SK-N-SH (cell line): ENCODE measurements at regions not wholly inside any gene's neighbourhood (a gene's known extent, or its start where the extent isn't known, plus 50 kb on each side); places are given as distances from the start of the nearest gene placed in this dataset.

Experiments
- CTCF ChIA-PET: fragments of 300-600, 350-600 bp; formaldehyde crosslinking; extraction: SDS; loops from one replicate; lab custom pipeline; 2021; lab: Yijun Ruan, JAX
- POLR2A ChIA-PET: fragments of 350-600 bp; sonication (Branson Sonifier 250); formaldehyde crosslinking; extraction: SDS; loops from one replicate; lab custom pipeline; 2020; ENCODE audit warnings: antibody characterized with exemption, inconsistent platforms; lab: Yijun Ruan, JAX
- DNase-seq: peaks from one replicate; pipeline ENCODE4 v3.0.0; 2012
- H2AFZ ChIP-seq: fragments of 200-600 bp; sonication (generic); 2 replicates; pipeline ENCODE4 v1.8.1; 2016; ENCODE audit warnings: antibody characterized with exemption, mild to moderate bottlenecking, low read depth
- H3F3A ChIP-seq: fragments of 200-600 bp; sonication (generic); replicated peaks from 2 replicates; pipeline ENCODE3; 2016; ENCODE audit warnings: antibody characterized with exemption, mild to moderate bottlenecking; ENCODE audit not compliant: insufficient read depth
- H3K27ac ChIP-seq, 2 experiments: fragments of 200-500 bp in 1 of 2; fragments of 200-600 bp in 1 of 2; sonication (Bioruptor generic) in 1 of 2; sonication (generic), shearing (Covaris generic) in 1 of 2; 2 replicates each; pipeline versions ENCODE4 v1.5.1 to v1.6.1; 2014 to 2016; ENCODE audit warnings: low read depth in 2 of 2, inconsistent platforms in 1 of 2, low read length in 1 of 2, mild to moderate bottlenecking in 1 of 2, mixed read lengths in 1 of 2
- H3K27me3 ChIP-seq: fragments of 200-600 bp; sonication (generic), shearing (Covaris generic); 2 replicates; pipeline ENCODE4 v1.6.1; 2016; ENCODE audit warnings: mixed run types; ENCODE audit not compliant: insufficient read depth
- H3K36me3 ChIP-seq, 2 experiments: fragments of 200-500 bp in 1 of 2; fragments of 200-600 bp in 1 of 2; sonication (Bioruptor generic) in 1 of 2; sonication (generic) in 1 of 2; replicated peaks in 1 of 2; 2 replicates each; pipeline versions ENCODE3 to v1.5.1; 2014 to 2016; ENCODE audit warnings: low read length in 1 of 2, mild to moderate bottlenecking in 1 of 2; ENCODE audit not compliant: insufficient read depth in 2 of 2, control insufficient read depth in 1 of 2
- H3K4me1 ChIP-seq, 2 experiments: fragments of 200-500 bp in 1 of 2; fragments of 200-600 bp in 1 of 2; sonication (Bioruptor generic) in 1 of 2; sonication (generic), shearing (Covaris generic) in 1 of 2; 2 replicates each; pipeline versions ENCODE4 v1.5.1 to v1.6.1; 2014 to 2016; ENCODE audit warnings: low read depth in 1 of 2, low read length in 1 of 2, mixed run types in 1 of 2; ENCODE audit not compliant: insufficient read depth in 2 of 2, control insufficient read depth in 1 of 2
- H3K4me2 ChIP-seq: fragments of 200-600 bp; sonication (generic), shearing (Covaris generic); 2 replicates; pipeline ENCODE4 v1.6.1; 2017; ENCODE audit warnings: mixed run types
- H3K4me3 ChIP-seq, 2 experiments: fragments of 200-500 bp in 1 of 2; fragments of 200-600 bp in 1 of 2; sonication (Bioruptor generic) in 1 of 2; sonication (generic), shearing (Covaris generic) in 1 of 2; 2 replicates each; pipeline versions ENCODE4 v1.5.1 to v1.8.1; 2014 to 2016; ENCODE audit warnings: low read depth in 2 of 2, inconsistent platforms in 1 of 2, low read length in 1 of 2, mild to moderate bottlenecking in 1 of 2, mixed read lengths in 1 of 2, moderate library complexity in 1 of 2
- H3K79me2 ChIP-seq: fragments of 200-600 bp; sonication (generic); 2 replicates; pipeline ENCODE4 v1.8.1; 2017; ENCODE audit warnings: mild to moderate bottlenecking; ENCODE audit not compliant: insufficient read depth
- H3K9ac ChIP-seq: fragments of 200-600 bp; sonication (generic); 2 replicates; pipeline ENCODE4 v1.6.1; 2017; ENCODE audit warnings: mixed run types
- H3K9me2 ChIP-seq: fragments of 200-600 bp; sonication (generic); 2 replicates; pipeline ENCODE4 v1.6.1; 2017; ENCODE audit warnings: mixed run types
- H3K9me3 ChIP-seq: fragments of 200-600 bp; sonication (generic); 2 replicates; pipeline ENCODE4 v1.6.1; 2017; ENCODE audit warnings: mixed run types, mild to moderate bottlenecking, moderate library complexity
- H4K20me1 ChIP-seq: fragments of 200-600 bp; sonication (generic); 2 replicates; pipeline ENCODE4 v1.6.1; 2017; ENCODE audit warnings: mild to moderate bottlenecking, mixed run types; ENCODE audit not compliant: insufficient read depth
- ELF1 ChIP-seq: IDR thresholded peaks from 2 replicates; pipeline ENCODE4 v1.4.0; 2012
- EP300 ChIP-seq, 2 experiments: IDR thresholded peaks; 2 replicates each; pipeline versions ENCODE4 v1.4.0 to v1.6.1; 2012; ENCODE audit warnings: borderline replicate concordance in 1 of 2, low read depth in 1 of 2, low read length in 1 of 2
- EZH2phosphoT487 ChIP-seq: fragments of 200-600 bp; sonication (generic); IDR thresholded peaks from 2 replicates; pipeline ENCODE4 v1.6.1; 2017; ENCODE audit warnings: low read depth, mixed run types, mild to moderate bottlenecking, antibody characterized with exemption, moderate library complexity, borderline replicate concordance
- FOXM1 ChIP-seq: IDR thresholded peaks from 2 replicates; pipeline ENCODE4 v1.4.0; 2012; ENCODE audit warnings: low read depth, mild to moderate bottlenecking
- GABPA ChIP-seq: IDR thresholded peaks from 2 replicates; pipeline ENCODE4 v1.4.0; 2012; ENCODE audit warnings: low read depth, mild to moderate bottlenecking
- JUND ChIP-seq: IDR thresholded peaks from 2 replicates; pipeline ENCODE4 v1.4.0; 2012
- MEF2A ChIP-seq: IDR thresholded peaks from 2 replicates; pipeline ENCODE4 v1.4.0; 2012; ENCODE audit warnings: low read depth, borderline replicate concordance
- NFIC ChIP-seq: IDR thresholded peaks from 2 replicates; pipeline ENCODE4 v1.4.0; 2012; ENCODE audit warnings: borderline replicate concordance
- NRF1 ChIP-seq: IDR thresholded peaks from 2 replicates; pipeline ENCODE4 v1.6.1; 2012; ENCODE audit warnings: low read depth, mild to moderate bottlenecking, low read length
- POLR2AphosphoS5 ChIP-seq: IDR thresholded peaks from 2 replicates; pipeline ENCODE4 v1.6.1; 2012; ENCODE audit warnings: low read depth, low read length
- RAD21 ChIP-seq: IDR thresholded peaks from 2 replicates; pipeline ENCODE4 v1.6.1; 2012; ENCODE audit warnings: mild to moderate bottlenecking, low read length
- SMC3 ChIP-seq: IDR thresholded peaks from 2 replicates; pipeline ENCODE4 v1.6.1; 2012; ENCODE audit warnings: low read depth, low read length, improper control_type of control experiment
- TAF1 ChIP-seq: IDR thresholded peaks from 2 replicates; pipeline ENCODE4 v1.6.1; 2012; ENCODE audit warnings: low read depth, mild to moderate bottlenecking, low read length, moderate library complexity, borderline replicate concordance
- TCF12 ChIP-seq: IDR thresholded peaks from 2 replicates; pipeline ENCODE4 v1.4.0; 2012
- TEAD4 ChIP-seq: IDR thresholded peaks from 2 replicates; pipeline ENCODE4 v1.4.0; 2012; ENCODE audit warnings: mild to moderate bottlenecking, borderline replicate concordance; ENCODE audit not compliant: insufficient read depth
- YY1 ChIP-seq: IDR thresholded peaks from 2 replicates; pipeline ENCODE4 v1.4.0; 2012; ENCODE audit warnings: low read depth, mild to moderate bottlenecking
- WGBS: methylation state at CpG from one replicate; pipeline ENCODE4 v1.1.6; 2017; ENCODE audit warnings: low lambda C conversion rate; 5-methylcytosine and 5-hydroxymethylcytosine counted together
- TF ChIP-seq, protein P1 (sequence below): IDR thresholded peaks from 2 replicates; pipeline ENCODE4 v1.4.0; 2012; ENCODE audit warnings: low read depth, borderline replicate concordance
- TF ChIP-seq, protein P2 (sequence below): fragments of 200-600 bp; sonication (generic); IDR thresholded peaks from 2 replicates; pipeline ENCODE4 v1.6.1; 2017; ENCODE audit warnings: antibody characterized with exemption, mild to moderate bottlenecking, moderate library complexity
- TF ChIP-seq, protein P3 (sequence below): fragments of 150-350 bp; IDR thresholded peaks from 2 replicates; pipeline ENCODE4 v1.6.1; 2016; ENCODE audit warnings: mild to moderate bottlenecking, low read depth, low read length
- TF ChIP-seq, protein P4 (sequence below): IDR thresholded peaks from 2 replicates; pipeline ENCODE4 v1.4.0; 2012; ENCODE audit warnings: low read depth
- TF ChIP-seq, protein P5 (sequence below): IDR thresholded peaks from 2 replicates; pipeline ENCODE4; 2012

DNA sequence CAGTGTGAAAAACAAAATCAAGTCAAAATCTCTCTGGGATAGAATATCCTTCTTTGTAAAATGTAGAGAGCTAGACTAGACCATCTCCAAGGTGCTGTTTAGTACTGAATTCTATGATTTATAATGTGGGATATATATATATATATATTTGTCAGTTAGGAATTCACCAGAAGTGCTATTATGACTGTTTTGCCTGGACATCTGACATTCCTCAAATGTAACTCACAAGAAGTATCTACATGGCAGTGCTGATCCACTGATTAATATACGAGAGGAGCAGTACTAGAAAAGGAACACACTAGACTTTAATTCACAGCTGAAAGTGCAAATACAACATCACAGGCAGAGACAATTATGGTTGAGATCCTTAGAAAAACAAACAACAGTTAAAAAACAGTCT is 208.9 kb downstream of the GBA3 start:
- CTCF ChIA-PET, result no interaction called here
- DNase-seq, result no peak
- WGBS, result 0% methylated on average over 1 of the region's 1 CpG

DNA sequence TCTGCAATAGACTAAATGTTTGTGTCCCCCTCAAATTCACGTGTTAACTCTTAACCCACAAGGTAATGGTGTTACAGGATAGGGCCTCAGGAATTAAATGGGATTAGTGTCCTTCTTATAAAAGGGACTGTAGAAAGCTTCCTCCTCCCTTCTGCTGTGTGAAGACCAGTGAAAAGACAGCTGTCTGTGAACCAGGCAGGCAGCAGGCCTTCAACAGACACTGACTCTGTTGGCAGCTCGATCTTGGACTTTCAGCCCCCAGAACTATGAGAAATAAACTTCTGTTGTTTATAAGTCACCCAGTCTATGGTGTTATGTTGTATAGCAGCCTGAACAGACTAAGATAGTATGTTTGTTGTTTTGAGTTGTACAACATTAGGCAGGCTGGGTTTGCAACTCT is 208.1 kb downstream of the GBA3 start:
- Histone ChIP-seq H3F3A (no peaks in the 10 kb centered on the region), H3K36me3 (no peaks in the 10 kb centered on the region), H2AFZ (no peak overlapping the region), H3K9me2 (no peaks in the 10 kb centered on the region), H3K4me3 (no peak overlapping the region), H3K79me2 (no peaks in the 10 kb centered on the region), H3K9ac (no peak overlapping the region), H3K27me3 (no peaks in the 10 kb centered on the region), H3K4me2 (no peak overlapping the region), H3K9me3 (no peaks in the 10 kb centered on the region), H4K20me1 (no peaks in the 10 kb centered on the region), H3K4me1 (no peaks in the 10 kb centered on the region), H3K27ac (no peak overlapping the region)
- TF ChIP-seq, protein P1, sequence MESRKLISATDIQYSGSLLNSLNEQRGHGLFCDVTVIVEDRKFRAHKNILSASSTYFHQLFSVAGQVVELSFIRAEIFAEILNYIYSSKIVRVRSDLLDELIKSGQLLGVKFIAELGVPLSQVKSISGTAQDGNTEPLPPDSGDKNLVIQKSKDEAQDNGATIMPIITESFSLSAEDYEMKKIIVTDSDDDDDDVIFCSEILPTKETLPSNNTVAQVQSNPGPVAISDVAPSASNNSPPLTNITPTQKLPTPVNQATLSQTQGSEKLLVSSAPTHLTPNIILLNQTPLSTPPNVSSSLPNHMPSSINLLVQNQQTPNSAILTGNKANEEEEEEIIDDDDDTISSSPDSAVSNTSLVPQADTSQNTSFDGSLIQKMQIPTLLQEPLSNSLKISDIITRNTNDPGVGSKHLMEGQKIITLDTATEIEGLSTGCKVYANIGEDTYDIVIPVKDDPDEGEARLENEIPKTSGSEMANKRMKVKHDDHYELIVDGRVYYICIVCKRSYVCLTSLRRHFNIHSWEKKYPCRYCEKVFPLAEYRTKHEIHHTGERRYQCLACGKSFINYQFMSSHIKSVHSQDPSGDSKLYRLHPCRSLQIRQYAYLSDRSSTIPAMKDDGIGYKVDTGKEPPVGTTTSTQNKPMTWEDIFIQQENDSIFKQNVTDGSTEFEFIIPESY, result no peak
- TF ChIP-seq, protein P2, sequence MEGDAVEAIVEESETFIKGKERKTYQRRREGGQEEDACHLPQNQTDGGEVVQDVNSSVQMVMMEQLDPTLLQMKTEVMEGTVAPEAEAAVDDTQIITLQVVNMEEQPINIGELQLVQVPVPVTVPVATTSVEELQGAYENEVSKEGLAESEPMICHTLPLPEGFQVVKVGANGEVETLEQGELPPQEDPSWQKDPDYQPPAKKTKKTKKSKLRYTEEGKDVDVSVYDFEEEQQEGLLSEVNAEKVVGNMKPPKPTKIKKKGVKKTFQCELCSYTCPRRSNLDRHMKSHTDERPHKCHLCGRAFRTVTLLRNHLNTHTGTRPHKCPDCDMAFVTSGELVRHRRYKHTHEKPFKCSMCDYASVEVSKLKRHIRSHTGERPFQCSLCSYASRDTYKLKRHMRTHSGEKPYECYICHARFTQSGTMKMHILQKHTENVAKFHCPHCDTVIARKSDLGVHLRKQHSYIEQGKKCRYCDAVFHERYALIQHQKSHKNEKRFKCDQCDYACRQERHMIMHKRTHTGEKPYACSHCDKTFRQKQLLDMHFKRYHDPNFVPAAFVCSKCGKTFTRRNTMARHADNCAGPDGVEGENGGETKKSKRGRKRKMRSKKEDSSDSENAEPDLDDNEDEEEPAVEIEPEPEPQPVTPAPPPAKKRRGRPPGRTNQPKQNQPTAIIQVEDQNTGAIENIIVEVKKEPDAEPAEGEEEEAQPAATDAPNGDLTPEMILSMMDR, result no peak
- no peak for TF ChIP-seq NRF1
- TF ChIP-seq MEF2A, result no peak
- TF ChIP-seq FOXM1, result no peak
- TF ChIP-seq NFIC, result no peak
- TF ChIP-seq TEAD4, result no peak
- no peak for TF ChIP-seq GABPA
- TF ChIP-seq, protein P3, sequence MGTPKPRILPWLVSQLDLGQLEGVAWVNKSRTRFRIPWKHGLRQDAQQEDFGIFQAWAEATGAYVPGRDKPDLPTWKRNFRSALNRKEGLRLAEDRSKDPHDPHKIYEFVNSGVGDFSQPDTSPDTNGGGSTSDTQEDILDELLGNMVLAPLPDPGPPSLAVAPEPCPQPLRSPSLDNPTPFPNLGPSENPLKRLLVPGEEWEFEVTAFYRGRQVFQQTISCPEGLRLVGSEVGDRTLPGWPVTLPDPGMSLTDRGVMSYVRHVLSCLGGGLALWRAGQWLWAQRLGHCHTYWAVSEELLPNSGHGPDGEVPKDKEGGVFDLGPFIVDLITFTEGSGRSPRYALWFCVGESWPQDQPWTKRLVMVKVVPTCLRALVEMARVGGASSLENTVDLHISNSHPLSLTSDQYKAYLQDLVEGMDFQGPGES, result no peak
- TF ChIP-seq EZH2phosphoT487, result no peak
- no peak for TF ChIP-seq EP300 (IDR thresholded peaks at IDR 0.05; ENCODE audit: borderline replicate concordance in 1 of 2, low read depth in 1 of 2, low read length in 1 of 2)
- TF ChIP-seq, protein P4, sequence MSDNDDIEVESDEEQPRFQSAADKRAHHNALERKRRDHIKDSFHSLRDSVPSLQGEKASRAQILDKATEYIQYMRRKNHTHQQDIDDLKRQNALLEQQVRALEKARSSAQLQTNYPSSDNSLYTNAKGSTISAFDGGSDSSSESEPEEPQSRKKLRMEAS, result no peak
- no peak for TF ChIP-seq ELF1
- DNase-seq, result no peak
- ChIA-PET CTCF (no interaction called here), POLR2A (no interaction called here)
- WGBS, result 9% methylated on average over 2 of the region's 2 CpGs

More for the DNA sequence above, 208.9 kb downstream of the GBA3 start:
- POLR2A ChIA-PET, result no interaction called here
- H3K9me2 ChIP-seq, result no peaks in the 10 kb centered on the region
- no peaks in the 10 kb centered on the region for H3K27me3 ChIP-seq
- H3K9ac ChIP-seq, result no peak overlapping the region
- no peaks in the 10 kb centered on the region for H3K79me2 ChIP-seq
- no peak overlapping the region for H3K4me3 ChIP-seq
- H3K4me2 ChIP-seq, result no peak overlapping the region
- H2AFZ ChIP-seq, result no peak overlapping the region
- H3K27ac ChIP-seq, result no peak overlapping the region
- no peaks in the 10 kb centered on the region for H3K9me3 ChIP-seq
- no peak for TF ChIP-seq GABPA
- TF ChIP-seq JUND, result no peak
- no peak for TF ChIP-seq TAF1
- no peak for TF ChIP-seq POLR2AphosphoS5
- TF ChIP-seq NRF1, result no peak
- no peak for TF ChIP-seq TCF12
- TF ChIP-seq, protein P3, result no peak
- no peak for TF ChIP-seq EZH2phosphoT487
- no peak for TF ChIP-seq YY1
- TF ChIP-seq RAD21, result no peak
- TF ChIP-seq, protein P5, sequence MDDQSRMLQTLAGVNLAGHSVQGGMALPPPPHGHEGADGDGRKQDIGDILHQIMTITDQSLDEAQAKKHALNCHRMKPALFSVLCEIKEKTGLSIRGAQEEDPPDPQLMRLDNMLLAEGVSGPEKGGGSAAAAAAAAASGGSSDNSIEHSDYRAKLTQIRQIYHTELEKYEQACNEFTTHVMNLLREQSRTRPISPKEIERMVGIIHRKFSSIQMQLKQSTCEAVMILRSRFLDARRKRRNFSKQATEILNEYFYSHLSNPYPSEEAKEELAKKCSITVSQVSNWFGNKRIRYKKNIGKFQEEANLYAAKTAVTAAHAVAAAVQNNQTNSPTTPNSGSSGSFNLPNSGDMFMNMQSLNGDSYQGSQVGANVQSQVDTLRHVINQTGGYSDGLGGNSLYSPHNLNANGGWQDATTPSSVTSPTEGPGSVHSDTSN, result no peak
- no peak for TF ChIP-seq MEF2A
- no peak for TF ChIP-seq SMC3
- no peaks in the 10 kb centered on the region for H3K4me1 ChIP-seq
- no peaks in the 10 kb centered on the region for H3K36me3 ChIP-seq
- no peaks in the 10 kb centered on the region for H4K20me1 ChIP-seq
- H3F3A ChIP-seq, result no peaks in the 10 kb centered on the region
